ENCODE measurements at regions not wholly inside any gene's neighbourhood (a gene's known extent, or its start where the extent isn't known, plus 50 kb on each side); places are given as distances from the start of the nearest gene placed in this dataset.
"Not testable (repeated sequence)": the region's sequence is repeated elsewhere in the genome, so short reads cannot be mapped to it uniquely, and the experiment has no call there.

DNA sequence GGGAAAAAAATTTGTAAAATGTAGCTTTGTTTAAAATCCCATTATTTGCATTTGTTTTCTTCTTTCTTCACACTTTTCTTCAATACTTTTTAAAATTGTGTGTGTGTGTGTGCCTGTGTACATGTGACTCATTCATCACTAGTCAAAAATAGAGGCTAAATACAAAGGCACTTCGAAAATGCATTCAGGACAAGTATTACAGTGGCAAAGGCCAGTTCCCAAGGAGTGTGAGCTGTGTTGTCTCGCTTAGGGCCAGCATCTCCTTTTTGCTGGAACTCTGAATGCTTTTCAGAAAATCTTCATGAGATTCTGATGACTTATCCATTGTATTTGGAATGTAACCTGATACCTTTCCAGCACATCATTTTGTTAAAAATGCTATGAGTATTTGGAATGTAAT, 288.5 kb upstream of the CNR1 start:
- FAIRE-seq, result no peak

DNA sequence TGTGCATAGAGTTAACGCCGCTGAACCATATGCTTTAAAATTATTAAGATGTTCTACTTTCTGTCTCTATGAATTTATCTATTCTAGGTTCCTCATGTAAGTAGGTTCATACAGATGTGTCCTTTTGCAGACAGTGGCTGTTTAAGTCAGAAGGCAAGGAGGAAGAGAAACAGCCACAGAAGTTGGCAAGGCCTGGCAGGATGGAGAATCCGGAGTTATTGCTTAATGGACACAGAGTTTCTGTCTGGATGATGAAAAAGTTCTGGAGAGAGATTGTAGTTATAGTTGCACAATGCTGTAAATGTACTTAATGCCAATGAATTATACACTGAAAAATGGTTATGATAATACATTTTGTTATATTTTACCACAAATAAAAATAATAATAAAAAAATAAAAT, 283.6 kb upstream of the CNR1 start:
- no peak for FAIRE-seq

DNA sequence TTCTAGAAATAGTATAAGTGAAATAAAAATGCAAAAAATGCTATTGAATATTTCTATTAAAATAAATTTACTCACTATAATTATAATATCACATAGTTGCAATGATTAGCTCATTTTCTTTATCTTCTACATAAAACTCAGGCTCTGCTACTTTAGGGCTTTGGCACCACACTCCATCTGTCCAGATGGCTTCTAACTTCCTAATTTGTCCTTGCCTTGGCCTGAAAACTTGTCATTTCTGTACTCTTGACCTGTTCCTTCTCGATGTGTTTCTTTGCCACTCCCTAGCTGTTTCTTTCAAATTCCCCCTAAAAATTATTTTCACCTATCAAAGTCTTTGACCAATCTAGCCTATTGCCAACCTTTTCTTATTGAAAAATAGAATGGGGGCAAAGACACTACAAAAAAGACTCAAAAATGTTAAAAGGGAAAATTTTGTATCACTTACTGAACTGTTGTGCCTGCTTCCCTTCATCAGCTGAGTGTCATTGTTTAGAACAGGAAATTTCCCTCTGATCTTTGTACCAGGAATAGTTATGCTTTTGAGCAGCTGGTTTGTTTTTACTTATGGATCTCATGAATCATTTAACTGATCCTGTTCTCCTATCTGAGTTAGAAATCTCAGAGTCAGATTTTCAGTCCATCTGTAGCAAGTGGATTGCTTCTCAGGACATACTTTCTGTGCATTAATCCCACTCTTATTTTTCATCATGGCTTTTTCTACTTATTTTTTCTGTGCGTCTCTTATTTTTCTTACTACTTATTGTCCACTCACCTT, 279.2 kb upstream of the CNR1 start:
- FAIRE-seq, result no peak

DNA sequence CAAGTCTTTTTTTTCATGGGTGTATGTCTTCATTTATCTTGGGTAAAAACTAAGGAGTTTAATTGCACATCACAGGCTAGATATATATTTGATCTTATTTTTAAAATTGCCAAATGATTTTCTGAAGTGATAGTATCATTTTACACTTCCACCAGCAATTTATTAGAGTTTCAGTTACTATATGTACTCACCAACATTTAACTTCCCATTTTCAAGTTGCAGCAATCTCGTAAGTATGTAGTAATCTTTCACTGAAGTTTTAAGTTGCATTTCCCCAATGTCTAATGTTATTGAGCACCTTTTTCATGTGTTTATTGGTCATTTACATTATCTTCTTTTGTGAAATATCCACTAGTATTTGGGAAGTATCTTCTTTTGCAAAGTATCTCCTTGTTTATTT, 277.4 kb upstream of the CNR1 start:
- FAIRE-seq, result no peak

DNA sequence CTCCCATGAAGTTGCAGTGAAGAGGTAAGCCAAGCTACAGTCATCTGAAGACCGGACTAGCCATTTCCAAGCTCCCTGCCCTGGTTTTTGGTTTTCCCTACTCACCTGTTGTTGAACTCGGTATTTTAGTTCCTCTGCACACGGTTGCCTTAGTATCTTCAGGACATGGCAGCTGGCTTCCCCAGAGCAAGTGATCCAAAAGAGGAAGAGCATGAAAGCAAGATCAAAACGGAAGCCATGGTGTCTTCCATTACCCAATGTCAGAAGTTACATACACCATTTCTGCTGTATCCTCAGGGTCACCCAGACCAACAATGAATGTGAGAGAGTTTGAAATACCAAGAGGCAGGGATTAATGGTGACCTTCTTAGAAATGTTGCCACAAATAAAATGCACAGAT, 276.6 kb upstream of the CNR1 start:
- FAIRE-seq, result no peak

DNA sequence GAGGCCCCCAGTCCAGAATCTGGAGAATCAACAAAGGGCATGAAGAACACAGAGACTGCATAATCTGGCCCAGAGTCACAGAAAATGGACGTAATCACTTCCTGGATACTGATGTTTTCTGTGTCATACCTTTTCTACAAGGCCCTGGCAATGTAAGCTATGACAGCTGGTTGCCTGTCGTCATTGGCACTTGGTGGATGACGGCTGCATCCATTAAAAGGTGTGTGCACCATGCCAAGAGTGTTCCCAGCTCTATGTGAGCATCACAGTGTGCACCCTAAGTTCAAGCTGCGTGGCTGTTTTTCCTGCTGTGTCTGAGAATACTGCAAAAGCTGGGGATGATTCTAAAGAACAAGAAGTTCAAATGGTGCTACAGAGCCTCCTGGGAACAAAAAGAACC, 275.2 kb upstream of the CNR1 start:
- FAIRE-seq, result no peak

DNA sequence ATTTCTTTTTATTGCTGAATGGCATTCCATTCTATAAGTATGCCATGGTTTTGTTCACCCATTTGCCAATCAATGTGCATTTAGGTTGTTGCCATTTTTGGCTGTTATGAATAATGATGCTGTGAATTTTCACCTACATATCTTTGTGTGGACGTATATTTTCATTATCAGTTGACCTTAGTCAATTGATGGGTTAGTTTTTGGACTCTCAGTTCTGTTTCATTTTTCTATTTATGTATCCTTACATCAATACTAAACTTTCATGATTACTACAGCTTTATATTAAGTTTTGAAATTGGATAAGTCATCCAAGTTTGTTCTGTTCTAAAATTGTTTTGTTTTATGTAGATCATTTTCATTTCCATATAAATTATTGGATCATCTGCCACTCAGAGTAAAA, 261.9 kb upstream of the CNR1 start:
- no peak for FAIRE-seq

DNA sequence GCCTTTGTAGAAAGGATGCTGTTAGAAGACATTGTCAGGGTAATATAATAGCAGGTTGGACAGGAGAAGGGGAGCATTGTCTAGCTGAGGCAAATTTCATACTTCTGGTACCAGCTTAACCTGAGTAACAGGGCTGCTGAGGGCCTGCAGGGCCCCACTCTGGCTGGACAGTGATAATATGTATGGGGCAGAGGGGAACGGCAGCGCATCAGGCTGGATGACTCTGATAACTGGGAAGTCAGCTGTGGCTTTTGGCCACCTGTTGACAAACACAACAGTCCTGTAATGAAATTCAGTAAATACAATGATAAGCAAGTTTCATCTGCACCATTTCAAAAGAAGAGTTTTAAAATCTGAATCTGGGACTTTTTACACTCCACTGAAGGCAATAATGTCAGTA, 259.9 kb upstream of the CNR1 start:
- FAIRE-seq, result no peak

DNA sequence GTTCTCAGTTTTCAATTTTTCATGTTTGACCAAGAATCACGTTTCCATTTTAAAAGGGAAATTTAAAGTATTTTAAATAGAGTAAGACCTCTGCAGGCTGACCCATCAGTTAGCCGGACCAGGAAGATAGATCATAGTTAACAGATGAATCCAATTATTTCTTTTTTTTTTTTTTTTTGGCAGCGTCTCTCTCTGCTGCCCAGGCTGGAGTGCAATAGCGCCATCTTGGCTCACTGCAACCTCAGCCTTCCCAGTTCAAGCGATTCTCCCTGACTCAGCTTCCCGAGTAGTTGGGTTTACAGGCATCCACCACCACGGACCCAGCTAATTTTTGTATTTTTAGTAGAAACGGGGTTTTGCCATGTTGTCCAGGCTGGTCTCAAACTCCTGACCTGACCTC, 256.7 kb upstream of the CNR1 start:
- no peak for FAIRE-seq

DNA sequence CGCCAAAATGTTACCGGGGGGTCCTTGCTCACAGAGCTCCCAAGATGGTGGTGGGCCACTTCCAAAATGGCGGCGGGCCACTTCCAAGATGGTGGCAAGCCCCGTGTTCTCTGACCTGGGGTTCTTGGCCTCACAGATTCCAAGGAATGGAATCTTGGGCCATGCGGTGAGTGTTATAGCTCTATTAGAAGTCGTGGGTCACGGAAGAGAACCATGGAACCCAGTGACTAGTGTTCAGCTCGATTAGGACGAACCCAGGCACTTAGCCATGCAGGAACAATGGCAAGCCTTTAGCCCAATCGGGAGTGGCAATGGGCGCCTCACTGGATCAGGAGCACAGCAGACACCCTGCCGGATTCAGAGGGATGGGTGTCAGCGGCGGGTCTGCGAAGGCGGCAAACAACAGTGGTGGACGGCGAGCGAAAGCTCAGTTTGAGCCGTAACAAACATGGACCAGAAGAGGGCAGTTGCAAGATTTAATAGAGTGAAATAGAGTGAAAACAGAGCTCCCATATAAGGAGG, 254.9 kb upstream of the CNR1 start:
- FAIRE-seq, result not testable (repeated sequence)

DNA sequence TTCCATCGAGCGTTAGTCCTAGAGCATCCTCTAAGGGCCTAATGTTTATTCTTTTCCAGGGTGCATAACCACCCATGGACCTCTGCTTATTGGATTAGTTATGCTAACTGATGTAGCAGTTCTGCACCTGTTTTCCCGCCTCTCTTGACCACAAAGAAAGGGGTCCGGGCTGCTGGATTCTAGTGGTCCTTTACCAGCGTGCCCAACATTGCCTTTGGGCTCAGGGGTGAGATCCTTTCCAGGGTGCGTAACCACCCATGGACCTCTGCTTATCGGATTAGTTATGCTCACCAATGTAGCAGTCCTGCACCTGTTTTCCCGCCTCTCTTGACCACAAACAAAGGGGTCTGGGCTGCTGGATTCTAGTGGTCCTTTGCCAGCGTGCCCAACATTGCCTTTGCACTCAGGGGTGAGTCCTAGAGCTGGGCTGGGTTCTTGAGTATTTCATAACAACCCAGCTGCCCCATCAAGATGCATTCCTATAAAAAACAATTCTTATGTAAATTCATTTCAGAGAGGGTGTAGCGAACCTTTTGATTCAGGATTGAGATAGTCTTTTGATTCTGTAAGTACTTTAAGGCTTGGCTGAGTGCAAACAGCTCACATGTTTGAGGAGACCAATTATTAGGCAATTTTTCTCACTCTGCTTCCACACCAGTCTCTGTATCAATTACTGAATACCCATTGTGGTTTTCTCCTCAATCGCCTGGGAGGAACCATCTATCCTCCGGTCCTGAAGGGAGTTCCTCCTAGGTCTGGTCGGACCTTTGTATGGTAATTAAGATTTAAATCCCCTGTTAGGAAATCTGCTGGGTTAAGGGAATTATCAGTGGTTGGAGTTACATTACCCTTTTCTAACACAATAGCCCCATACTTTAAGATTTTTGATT, 253.0 kb upstream of the CNR1 start:
- not testable (repeated sequence) for FAIRE-seq

DNA sequence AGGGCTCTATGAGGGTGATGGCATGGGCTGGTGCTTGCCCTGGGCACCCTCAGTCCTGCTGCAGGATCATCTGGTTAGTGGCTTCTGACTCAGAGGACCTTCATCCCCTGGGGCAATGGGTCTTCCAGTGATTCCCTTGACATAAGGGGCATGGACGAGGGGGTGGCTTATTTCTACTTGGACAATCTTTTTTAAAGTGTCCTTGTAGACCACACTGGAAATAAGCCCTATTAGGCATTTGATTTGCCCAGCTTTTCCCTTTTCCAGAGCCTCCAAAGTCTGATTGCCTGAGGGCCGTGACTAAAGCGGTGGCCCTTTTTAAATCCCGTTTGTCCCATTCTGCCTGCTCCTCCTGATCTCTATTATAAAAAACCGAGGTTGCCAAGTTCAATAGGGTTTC, 251.2 kb upstream of the CNR1 start:
- FAIRE-seq, result not testable (repeated sequence)

DNA sequence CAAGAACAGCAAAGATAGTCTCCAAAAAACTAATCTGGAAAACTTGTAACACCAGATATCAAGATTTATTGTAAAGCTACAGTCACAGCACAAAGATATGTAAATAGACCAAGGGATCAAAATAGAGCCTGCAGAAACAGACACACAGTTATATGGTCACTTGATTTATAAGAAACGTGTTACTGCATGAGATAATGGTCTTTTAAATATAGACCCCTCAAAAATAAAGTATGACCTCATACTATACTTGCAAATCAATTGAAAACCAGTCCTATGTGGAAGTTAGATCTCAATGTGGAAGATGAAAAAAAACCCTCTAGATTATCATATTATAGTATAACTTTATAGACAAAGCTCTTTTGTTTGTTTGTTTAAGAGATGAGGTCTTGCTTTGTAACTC, 247.3 kb upstream of the CNR1 start:
- FAIRE-seq, result no peak

DNA sequence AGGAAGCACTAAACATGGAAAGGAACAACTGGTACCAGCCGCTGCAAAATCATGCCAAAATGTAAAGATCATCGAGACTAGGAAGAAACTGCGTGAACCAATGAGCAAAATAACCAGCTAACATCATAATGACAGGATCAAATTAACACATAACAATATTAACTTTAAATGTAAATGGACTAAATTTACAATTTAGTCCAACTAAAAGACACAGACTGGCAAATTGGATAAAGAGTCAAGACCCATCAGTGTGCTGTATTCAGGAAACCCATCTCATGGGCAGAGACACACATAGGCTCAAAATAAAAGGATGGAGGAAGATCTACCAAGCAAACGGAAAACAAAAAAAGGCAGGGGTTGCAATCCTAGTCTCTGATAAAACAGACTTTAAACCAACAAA, 242.2 kb upstream of the CNR1 start:
- FAIRE-seq, result not testable (repeated sequence)

DNA sequence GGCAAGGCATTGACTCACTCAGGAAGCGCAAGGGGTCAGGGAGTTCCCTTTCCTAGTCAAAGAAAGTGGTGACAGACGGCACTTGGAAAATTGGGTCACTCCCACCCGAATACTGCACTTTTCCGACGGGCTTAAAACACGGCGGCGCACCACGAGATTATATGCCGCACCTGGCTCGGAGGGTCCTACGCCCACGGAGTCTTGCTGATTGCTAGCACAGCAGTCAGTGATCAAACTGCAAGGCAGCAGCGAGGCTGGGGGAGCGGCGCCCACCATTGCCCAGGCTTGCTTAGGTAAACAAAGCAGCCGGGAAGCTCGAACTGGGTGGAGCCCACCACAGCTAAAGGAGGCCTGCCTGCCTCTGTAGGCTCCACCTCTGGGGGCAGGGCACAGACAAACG, 240.5 kb upstream of the CNR1 start:
- FAIRE-seq, result not testable (repeated sequence)

DNA sequence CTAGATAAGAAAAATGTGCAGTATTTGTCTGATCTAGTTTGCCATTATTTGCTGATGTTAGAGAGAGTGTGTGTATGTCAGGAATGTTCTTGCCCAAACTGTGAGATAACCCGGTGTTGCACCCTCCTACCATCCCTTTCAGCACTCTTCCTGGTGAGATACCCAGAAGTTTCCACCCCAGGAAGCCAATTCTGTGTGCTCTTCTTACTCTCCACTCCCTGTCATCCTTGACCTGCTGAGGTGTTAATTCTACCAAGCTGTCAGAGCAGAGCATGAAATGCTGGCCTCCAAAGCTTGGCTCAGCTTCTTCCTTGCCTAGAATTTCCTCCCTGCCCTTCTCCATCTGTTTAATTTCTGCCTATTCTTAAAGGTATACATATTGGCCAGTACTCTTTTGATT, 237.3 kb upstream of the CNR1 start:
- no peak for FAIRE-seq

DNA sequence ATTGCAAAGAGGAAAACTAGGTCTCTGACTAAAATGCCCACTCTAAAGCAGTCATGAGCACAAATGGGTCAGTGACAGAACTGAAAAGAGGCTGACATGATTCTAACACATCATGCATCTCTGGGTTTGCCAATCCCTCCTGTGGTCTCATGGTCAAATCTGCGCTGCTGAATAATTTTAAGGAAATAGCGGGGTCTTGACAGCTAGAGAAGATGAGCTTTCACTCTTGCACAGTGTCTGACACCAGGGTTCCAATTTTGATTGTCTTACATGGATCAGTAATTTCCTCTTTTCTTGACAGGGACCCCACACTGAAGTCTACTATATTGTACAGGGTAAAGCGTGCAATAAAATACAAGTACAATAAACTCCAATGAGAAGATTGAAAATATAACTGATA, 236.8 kb upstream of the CNR1 start:
- FAIRE-seq, result no peak

DNA sequence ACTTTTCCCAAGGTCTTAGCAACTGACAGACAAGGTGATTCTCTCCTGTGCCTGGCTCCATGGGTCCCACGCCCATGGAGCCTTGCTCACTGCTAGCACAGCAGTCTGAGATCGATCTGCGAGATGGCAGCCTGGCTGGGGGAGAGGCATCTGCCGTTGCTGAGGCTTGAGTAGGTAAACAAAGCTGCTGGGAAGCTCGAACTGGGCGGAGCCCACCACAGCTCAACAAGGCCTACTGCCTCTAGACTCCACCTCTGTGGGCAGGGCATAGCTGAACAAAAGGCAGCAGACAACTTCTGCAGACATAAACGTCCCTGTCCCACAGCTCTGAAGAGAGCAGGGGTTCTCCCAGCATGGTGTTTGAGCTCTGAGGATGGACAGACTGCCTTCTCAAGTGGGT, 224.9 kb upstream of the CNR1 start:
- FAIRE-seq, result not testable (repeated sequence)

DNA sequence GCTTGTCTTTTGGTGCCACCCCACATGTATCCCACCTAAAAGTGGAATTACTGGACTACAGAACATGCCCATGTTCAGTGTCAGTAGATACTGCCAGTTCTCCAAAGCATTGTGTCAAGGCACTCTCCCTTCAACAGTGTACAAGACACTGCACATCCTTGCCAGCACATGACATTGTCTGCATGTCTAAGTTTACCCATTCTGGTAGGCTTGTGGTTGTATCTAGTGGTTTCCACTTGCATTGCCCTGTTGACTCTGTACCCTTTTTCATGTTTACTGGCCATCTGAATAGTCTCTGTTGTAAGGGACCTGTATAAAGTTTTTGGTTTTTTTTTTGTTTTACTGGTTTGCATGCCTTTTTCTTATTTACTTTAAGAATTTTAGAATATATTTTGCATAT, 222.4 kb upstream of the CNR1 start:
- no peak for FAIRE-seq

DNA sequence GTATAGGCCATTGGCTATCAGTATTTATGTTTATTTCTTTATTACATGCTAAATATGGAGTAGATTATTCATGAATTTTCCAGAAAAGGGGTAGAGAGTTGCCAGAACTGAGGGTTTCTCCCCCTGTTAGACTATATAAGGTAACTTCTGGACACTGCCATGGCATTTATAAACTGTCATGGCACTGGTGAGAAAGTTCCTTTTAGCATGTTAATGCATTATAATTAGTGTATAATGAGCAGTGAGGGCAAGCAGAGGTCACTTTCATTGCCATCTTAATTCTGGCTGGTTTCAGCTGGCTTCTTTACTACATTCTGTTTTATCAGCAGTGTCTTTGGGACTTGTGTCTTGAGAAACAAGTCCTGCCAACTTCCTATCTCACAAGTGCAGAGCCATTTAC, 220.0 kb upstream of the CNR1 start:
- no peak for FAIRE-seq

DNA sequence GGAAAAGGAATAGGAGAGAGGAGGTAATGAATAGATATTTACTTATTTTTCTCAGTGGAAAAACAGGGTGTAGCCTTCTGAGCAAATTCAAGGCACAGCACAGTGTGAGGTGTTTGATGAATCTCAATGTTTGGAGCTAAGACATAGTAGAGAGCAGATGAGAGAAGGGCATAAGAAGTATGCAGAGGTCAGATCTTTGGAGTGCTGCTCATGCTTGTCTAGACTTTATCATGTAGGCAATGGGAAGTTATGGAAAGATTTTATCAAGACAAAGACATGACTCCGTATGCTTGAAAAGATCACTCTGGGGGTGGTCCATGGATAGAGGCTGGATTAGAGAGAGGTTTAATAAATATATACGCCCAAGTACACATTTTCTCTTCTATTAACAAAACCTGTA, 217.0 kb upstream of the CNR1 start:
- FAIRE-seq, result no peak

DNA sequence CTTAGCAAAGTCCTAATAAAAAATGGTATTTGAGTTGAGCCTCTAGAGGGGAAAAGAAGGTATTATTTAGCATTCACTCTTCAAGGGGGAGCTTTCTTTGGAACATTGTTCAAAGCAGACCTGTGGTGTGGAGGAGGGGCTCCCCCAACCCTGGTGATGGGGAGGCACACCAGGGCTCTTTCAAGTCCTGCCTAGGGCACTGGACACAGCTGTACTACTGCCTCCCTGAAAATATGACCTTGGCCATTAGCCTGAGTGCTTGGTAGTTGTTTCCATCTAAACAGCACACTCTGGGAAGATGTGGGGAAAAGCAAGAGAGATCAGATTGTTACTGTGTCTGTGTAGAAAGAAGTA, 215.1 kb upstream of the CNR1 start:
- FAIRE-seq, result no peak

DNA sequence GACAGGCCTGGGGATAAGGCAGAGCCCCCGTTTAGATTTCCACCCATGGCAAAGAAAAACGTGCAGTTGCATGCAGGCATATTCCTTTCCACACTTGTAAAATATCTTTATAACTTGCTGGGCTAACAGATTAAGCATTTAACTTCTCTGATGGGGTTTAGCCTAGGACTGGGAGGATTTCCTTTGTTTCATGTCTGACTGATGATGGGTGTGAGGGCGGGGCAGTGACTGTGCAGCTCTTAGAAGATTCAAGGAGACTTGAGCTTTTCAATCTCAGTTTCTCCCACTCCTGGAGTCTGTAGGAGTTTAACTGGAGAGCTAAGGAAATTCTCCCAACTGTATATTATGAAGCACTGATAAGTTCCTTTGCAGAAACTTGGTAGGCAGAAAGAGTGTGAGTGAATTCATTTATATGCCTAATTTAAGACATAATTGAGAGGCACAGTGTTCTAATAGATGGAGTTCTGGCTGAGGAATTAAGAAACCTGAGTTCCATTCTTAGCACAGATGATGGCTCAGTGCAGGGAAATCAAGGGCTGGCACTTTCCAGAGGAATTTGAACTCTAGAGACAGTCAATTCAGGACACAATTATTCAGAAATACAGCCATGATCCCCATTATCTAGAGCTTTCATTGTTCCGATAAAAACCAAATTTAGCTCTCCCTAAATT, 214.6 kb upstream of the CNR1 start:
- FAIRE-seq, result no peak

DNA sequence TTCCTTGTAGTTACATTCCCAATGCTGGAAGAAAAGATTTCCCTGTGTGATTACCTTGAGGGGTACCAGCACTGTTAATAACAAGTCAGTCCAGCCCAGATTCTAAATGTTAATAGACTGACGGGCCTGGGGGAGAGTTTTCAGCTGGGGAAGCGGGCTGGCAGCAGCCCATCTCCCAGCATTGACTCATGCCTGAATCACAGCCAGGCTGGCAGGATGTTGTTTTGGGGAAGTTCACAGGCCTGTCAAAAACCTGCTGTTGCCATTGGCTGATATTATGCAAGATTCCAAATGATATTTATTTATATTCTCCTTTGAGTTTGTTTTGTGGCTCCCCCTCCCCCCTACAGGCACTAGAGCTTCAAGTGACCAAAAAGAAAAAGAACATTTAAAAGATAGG, 213.9 kb upstream of the CNR1 start:
- no peak for FAIRE-seq

Data from A204.1 (cell line).